Cerebellar nuclear complex (tissue), 1 donor: ENCODE measurements at regions not wholly inside any gene's neighbourhood (a gene's known extent, or its start where the extent isn't known, plus 50 kb on each side); places are given as distances from the start of the nearest gene placed in this dataset.
A peak's percentile ranks its signal among the peaks of the same experiment; 100 is the strongest.
"Not testable (repeated sequence)": the region's sequence is repeated elsewhere in the genome, so short reads cannot be mapped to it uniquely, and the experiment has no call there.

Source experiments
- DNase-seq, 2 experiments: peaks; one replicate each; lab custom pipeline; 2025; lab: John Stamatoyannopoulos, UW

- no peak for DNase-seq
Observed at GRCh38 chr15:58295637-58296215, 136.1 kb upstream of the LIPC start.

DNA sequence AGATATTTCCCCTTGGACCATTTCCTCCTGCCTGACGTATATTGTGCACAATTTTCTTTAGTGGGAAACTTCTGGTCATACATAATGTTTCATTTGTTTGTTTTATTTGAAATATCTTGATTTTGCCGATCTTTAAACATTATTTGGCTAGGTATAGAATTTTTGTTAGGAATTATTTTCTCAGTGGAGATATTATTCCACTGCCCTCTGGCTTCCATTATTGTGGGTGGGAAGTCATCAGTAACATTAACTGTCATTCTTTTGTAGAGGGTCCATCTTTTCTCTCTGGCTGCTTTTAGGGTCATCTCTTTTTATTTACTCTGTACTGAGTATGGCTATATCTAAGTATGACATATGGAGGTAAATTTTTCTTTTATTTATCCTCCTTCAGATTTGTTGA, 135.5 kb upstream of the LIPC start:
- no peak for DNase-seq

DNA sequence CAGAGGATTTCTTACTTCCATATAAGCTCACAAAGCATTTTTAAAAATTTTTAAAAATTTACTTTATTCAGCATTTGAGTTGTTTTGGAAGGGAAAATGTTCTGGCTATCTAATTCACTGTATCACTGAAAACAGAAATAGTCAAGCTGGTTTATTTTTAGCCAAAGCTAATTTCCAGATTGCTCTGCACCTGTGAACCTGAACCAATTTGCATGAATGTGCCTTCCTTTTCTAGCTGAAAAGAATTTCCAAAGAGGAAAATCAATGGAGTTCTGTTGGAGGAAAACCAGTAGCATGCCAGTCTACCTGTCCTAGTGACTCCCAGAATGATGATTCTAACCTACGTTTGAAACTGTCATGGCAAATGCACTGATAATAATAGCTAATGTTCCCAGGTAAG, 134.2 kb upstream of the LIPC start:
- DNase-seq, result peak in 1 of 2 experiments; percentile 76

- no peak for DNase-seq
Observed at GRCh38 chr15:58298879-58299850, 132.6 kb upstream of the LIPC start.

DNA sequence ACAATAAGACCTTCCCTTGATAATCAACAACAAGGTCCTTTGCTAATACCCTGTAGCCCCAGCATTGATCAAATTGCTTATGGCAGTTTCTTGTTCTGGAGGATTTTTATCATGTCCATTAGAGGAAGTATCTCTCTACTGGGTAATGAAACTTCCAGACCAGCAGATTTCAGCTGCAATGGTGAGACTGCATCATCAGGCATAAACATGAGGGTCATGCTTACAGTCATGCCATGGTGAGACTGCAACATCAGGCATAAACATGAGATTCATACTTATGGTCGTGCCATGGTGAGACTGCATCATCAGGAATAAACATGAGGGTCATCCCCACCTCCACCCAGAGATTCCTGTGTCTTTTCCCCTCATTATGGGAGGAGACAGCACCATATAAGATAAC, 129.0 kb upstream of the LIPC start:
- no peak for DNase-seq

- no peak for DNase-seq
Observed at GRCh38 chr15:58303236-58303635, 128.6 kb upstream of the LIPC start.

DNA sequence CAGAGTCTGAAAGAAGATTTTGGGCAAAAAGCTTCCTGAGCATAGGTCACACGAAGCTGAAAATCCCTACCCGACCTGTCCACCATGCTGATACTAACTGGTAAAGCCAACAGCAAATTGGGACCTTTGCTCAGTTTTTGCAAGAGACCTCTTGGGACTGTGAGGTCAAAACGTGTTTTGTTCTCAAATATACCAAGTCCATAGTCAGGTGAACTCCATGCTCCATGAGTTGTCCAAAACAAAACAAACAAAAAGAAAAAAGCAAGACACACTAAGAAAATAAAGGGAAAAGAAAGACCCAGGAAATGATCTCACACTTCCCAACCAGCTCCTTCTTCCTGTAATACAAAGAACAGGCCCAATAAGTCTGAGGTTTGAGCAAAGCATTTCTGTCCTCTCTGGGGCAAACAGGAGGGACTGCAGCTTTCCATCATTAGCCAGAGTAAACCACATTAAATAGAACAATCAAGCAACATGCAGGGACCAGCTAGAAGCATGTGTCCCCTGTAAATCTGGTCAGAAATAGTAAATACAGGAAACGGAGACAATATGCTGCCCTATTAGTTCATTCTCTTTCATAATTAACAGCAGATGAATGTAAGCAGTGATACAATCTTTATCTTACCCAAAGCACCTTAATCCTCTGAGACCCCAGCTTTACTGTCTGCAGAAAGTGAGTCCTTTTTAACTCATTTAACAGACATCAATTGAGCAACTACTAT, 125.0 kb upstream of the LIPC start:
- no peak for DNase-seq

- DNase-seq, result peak in 1 of 2 experiments; percentile 26
Observed at GRCh38 chr15:58307313-58307961, 124.4 kb upstream of the LIPC start.

DNA sequence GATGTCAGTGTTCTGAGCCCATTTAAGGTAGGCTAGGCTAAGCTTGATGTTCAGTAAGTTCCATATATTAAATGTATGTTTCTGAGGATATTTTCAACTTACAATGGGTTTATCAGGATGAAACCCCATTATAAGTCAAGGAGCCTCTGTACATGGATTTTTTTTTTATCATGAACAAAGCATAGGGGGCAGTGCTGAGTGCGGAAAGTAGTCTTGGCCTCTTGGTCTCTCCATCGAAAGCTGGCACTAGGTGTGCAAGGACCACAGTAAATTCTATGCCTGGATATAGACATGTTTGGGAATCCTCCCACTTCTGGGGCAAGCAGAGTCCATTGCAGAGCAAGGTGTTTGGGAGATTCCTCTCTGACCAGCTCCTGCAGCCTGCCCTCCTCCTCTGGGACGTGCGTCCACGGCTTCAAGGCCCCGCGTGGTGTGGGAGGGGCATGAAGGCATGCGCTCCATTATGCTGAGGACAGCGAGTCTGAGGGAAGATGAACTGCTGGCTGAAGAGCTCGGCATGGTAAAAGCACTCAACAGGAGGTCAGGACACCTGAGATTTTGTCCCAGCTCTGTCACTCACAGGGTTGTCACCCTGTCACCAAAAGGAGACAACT, 122.9 kb upstream of the LIPC start:
- DNase-seq, result no peak

DNA sequence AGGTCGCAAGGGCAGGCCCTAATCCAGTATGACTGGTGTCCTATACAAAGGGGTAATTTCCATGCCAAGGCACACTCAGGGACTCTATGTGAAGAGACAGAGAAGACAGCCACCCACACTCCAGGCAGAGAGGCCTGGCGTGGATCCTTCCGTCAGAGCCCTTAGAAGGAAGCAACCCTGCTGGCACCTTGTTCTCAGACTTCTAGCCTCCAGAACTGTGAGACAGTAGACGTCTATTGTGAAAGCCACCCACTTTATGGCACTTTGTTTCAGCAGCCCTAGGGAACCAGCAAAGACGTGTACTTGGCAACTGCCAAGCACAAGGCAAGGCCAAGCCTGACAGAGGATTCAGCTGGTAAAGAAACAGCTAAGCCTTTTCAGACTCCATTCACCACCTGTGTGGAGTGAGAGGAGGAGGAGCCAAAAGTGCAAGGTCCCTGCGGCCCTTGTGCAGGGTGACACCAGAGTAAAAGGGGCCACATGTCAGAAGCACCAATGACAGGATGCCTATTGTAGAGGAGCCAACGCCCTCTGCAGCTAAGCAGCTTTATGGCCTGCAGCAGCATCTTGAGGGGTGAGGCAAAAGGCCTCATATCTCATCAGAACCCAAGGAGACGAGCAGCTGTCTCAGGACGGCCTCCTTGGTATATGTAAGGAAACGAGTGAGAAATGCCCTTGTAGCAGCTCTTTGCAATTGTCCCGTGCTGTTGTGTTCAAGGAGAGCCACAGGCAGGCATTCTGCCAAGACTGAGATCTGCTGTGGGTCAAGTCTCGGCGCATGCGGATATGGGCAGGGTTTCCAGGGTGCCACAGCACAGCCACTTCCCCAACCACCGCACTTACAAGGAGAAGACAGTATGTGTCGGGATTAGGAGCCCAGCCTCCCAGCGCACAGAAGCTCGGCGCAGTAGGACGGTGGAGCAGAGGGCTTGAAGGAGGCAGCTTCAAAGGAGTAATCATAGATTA, 121.5 kb upstream of the LIPC start:
- DNase-seq, result no peak

- DNase-seq, result no peak
Observed at GRCh38 chr15:58311556-58311955, 120.2 kb upstream of the LIPC start.

- DNase-seq, result no peak
Observed at GRCh38 chr15:58312031-58312430, 119.8 kb upstream of the LIPC start.

GRCh38 chr15:58313304-58313703, 118.5 kb upstream of the LIPC start:
- no peak for DNase-seq

DNA sequence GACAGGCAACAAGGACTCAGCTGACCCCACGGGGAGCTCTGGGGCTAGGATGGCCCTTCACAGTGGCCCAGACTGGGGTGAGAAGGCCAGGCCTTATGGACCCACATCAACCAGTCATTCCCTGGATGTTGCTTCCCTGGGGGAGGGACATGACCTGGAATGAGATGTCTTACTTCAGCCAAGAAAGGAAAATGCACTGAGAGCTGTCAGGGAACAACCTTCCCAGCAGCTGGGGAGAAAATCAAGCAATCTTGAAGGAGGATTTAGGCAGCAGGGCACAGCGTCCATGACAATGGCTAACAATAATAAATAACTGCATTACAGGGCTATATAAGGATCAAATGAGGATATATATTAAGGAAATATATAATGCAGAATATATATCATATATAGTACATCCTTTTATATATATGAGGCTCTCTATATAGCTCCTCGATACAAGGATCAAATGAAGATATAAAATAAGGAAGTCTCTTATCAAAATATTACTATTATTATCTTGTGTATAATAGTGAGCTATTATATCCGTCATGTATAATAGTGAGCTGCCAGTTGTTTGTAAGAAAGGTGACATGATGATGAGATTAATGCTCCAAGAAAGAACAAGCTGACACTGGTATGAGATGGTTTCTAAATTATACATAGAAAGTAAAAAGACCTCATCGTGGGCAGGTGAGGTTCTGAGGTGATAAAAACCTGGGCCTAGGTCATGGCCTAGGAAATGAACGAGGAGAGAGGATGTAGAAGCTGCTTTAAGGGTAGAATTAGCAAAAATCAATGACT, 117.8 kb upstream of the LIPC start:
- DNase-seq, result no peak

GRCh38 chr15:58314593-58315216, 117.1 kb upstream of the LIPC start:
- DNase-seq, result no peak

GRCh38 chr15:58318517-58318916, 113.3 kb upstream of the LIPC start:
- DNase-seq, result no peak

GRCh38 chr15:58321034-58321433, 110.8 kb upstream of the LIPC start:
- DNase-seq, result no peak

DNA sequence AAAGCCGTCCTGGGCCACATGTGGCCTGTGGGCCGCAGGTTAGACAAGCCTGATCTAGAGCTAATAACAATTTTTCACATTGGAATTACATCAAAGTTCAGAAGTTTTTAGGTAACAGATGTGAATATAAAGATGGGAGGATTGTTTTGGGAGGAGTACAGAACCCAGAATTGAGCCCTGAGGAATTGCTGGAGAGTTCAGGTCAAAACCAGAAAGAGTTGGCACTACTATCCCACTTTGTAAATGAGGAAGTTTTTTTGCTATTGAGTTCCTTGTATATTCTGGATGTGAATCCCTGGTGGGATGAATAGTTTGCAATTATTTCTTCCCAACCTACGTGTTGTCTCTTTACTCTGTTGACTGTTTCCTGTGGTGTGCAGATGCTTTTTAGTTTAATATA, 109.5 kb upstream of the LIPC start:
- no peak for DNase-seq

DNA sequence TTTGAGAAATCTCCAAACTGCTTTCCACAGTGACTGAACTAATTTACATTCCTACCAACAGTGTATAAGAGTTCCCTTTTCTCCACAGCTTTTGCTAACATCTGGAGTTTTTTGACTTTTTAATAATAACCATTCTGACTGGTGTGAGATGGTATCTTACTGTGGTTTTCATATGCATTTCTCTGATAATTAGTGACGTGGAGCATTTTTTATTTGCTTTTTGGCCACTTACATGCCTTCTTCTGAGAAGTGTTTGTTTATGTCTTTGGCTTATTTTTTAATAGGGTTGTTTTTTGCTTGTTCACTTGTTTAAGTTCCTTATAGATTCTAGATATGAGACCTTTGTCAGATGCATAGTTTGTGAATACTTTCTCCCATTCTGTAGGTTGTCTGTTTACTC, 108.5 kb upstream of the LIPC start:
- not testable (repeated sequence) for DNase-seq
